LNCAP (cell line): ENCODE measurements at regions not wholly inside any gene's neighbourhood (a gene's known extent, or its start where the extent isn't known, plus 50 kb on each side); places are given as distances from the start of the nearest gene placed in this dataset.
A peak's percentile ranks its signal among the peaks of the same experiment; 100 is the strongest.

Source experiments
- CTCF ChIP-seq: fragments of 450-650 bp; IDR thresholded peaks from 2 replicates; pipeline ENCODE4 v1.5.1; 2017; ENCODE audit warnings: mild to moderate bottlenecking

GRCh38 chr3:127374086-127375010, 86.5 kb upstream of the PRR20G start:
- TF ChIP-seq CTCF, result peak; percentile 57

- no peak for TF ChIP-seq CTCF
Measured at GRCh38 chr3:127373441-127374085, 85.7 kb upstream of the PRR20G start.

- TF ChIP-seq CTCF, result no peak
Measured at GRCh38 chr3:127371846-127372245, 84.0 kb upstream of the PRR20G start.

GRCh38 chr3:127371334-127371733, 83.5 kb upstream of the PRR20G start:
- TF ChIP-seq CTCF, result no peak

- no peak for TF ChIP-seq CTCF
Measured at GRCh38 chr3:127370906-127371305, 83.1 kb upstream of the PRR20G start.

- no peak for TF ChIP-seq CTCF
Measured at GRCh38 chr3:127369356-127369935, 81.6 kb upstream of the PRR20G start.

- no peak for TF ChIP-seq CTCF
Measured at GRCh38 chr3:127368186-127369032, 80.6 kb upstream of the PRR20G start.
